ENCODE measurements at regions not wholly inside any gene's neighbourhood (a gene's known extent, or its start where the extent isn't known, plus 50 kb on each side); places are given as distances from the start of the nearest gene placed in this dataset.

GRCh38 chr3:86239946-86240345 lies 751.0 kb downstream of the VGLL3 start:
- TF ChIP-seq, protein P1, sequence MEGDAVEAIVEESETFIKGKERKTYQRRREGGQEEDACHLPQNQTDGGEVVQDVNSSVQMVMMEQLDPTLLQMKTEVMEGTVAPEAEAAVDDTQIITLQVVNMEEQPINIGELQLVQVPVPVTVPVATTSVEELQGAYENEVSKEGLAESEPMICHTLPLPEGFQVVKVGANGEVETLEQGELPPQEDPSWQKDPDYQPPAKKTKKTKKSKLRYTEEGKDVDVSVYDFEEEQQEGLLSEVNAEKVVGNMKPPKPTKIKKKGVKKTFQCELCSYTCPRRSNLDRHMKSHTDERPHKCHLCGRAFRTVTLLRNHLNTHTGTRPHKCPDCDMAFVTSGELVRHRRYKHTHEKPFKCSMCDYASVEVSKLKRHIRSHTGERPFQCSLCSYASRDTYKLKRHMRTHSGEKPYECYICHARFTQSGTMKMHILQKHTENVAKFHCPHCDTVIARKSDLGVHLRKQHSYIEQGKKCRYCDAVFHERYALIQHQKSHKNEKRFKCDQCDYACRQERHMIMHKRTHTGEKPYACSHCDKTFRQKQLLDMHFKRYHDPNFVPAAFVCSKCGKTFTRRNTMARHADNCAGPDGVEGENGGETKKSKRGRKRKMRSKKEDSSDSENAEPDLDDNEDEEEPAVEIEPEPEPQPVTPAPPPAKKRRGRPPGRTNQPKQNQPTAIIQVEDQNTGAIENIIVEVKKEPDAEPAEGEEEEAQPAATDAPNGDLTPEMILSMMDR (conservative IDR thresholded peaks at IDR 0.05; ENCODE audit: low read depth, low read length): no peak
- no peak for TF ChIP-seq EZH2 (IDR thresholded peaks at IDR 0.05; ENCODE audit: borderline replicate concordance, low read depth, low read length, poor library complexity, severe bottlenecking)
